D721Med (cell line): ENCODE measurements at regions not wholly inside any gene's neighbourhood (a gene's known extent, or its start where the extent isn't known, plus 50 kb on each side); places are given as distances from the start of the nearest gene placed in this dataset.

Source experiments
- DNase-seq: peaks from one replicate; pipeline ENCODE4 v3.0.0; 2011; ENCODE audit warnings: low spot score; ENCODE audit not compliant: insufficient read length
- FAIRE-seq: peaks from 2 replicates; lab custom pipeline; 2011; peaks lifted over from hg19 to GRCh38; lab: Jason Lieb, UNC
- CTCF ChIP-seq: IDR thresholded peaks from 2 replicates; pipeline ENCODE4 v1.5.1; 2012; ENCODE audit warnings: mild to moderate bottlenecking, control low read depth; ENCODE audit not compliant: insufficient read depth; ENCODE audit errors: missing control alignments

GRCh38 chr4:123564758-123565346 lies 168.3 kb downstream of the SPRY1 start:
- DNase-seq (no peak), FAIRE-seq (no peak)
- peak; percentile 93 for TF ChIP-seq CTCF

- TF ChIP-seq CTCF: no peak
- DNase-seq: no peak
- no peak for FAIRE-seq
Measured at GRCh38 chr4:123568936-123569335, 172.3 kb downstream of the SPRY1 start.

- DNase-seq: no peak
- FAIRE-seq: no peak
Measured at GRCh38 chr4:123569541-123569940, 172.9 kb downstream of the SPRY1 start.

GRCh38 chr4:123573866-123574508 lies 177.4 kb downstream of the SPRY1 start:
- DNase-seq (no peak), FAIRE-seq (no peak)
- no peak for TF ChIP-seq CTCF

More at GRCh38 chr4:123569541-123569940, 172.9 kb downstream of the SPRY1 start:
- no peak for TF ChIP-seq CTCF

- TF ChIP-seq CTCF: no peak
- no peak for FAIRE-seq
- no peak for DNase-seq
Measured at GRCh38 chr4:123575291-123575690, 178.7 kb downstream of the SPRY1 start.

- no peak for TF ChIP-seq CTCF
- DNase-seq (no peak), FAIRE-seq (no peak)
Measured at GRCh38 chr4:123577225-123577906, 180.8 kb downstream of the SPRY1 start.
